ENCODE measurements at regions not wholly inside any gene's neighbourhood (a gene's known extent, or its start where the extent isn't known, plus 50 kb on each side); places are given as distances from the start of the nearest gene placed in this dataset.

- WGBS (ENCODE audit: insufficient coverage) = 100% methylated on average over 1 of the region's 2 CpGs
- Histone ChIP-seq H3K9me3 (ENCODE audit: control extremely low read depth in 1 of 5, control insufficient read depth in 4 of 5, insufficient read depth in 2 of 5, low read depth in 1 of 5, low read length in 4 of 5) (peaks cover 0 to 9% (median 0%) of the 10 kb centered on the region in 5 experiments), H3K27ac (ENCODE audit: insufficient read depth in 1 of 2, low read depth in 1 of 2, low read length in 2 of 2, poor library complexity in 1 of 2, severe bottlenecking in 2 of 2) (no peak overlapping the region), H3K27me3 (replicated peaks in 2 of 5; ENCODE audit: control insufficient read depth in 4 of 5, insufficient read depth in 5 of 5, low read length in 4 of 5) (no peaks in the 10 kb centered on the region), H3K36me3 (ENCODE audit: control insufficient read depth in 4 of 4, insufficient read depth in 4 of 4, low read length in 3 of 4) (no peaks in the 10 kb centered on the region), H3K4me3 (ENCODE audit: control insufficient read depth in 1 of 7, extremely low read depth in 1 of 7, insufficient read depth in 4 of 7, low read depth in 2 of 7, low read length in 6 of 7) (no peak overlapping the region), H3K4me1 (ENCODE audit: control extremely low read depth in 1 of 4, control insufficient read depth in 4 of 4, insufficient read depth in 4 of 4, low read length in 3 of 4) (no peaks in the 10 kb centered on the region)
- ChIA-PET CTCF (interaction anchor here (0.6 kb wide), 1 partner anchor 326 kb away, joined by 3 read pairs; no protein-coding TSS in a partner anchor), POLR2A (no interaction called here)
- DNase-seq = no peak
Measured at GRCh38 chr16:49085686-49086085, 196.0 kb downstream of the CBLN1 start.

GRCh38 chr16:49084628-49085390 lies 196.8 kb downstream of the CBLN1 start:
- CTCF ChIA-PET = no interaction called here
- no peak for DNase-seq
- POLR2A ChIA-PET = no interaction called here
- no peaks in the 10 kb centered on the region for H3K4me1 ChIP-seq (ENCODE audit: control extremely low read depth in 1 of 4, control insufficient read depth in 4 of 4, insufficient read depth in 4 of 4, low read length in 3 of 4)
- H3K27ac ChIP-seq (ENCODE audit: insufficient read depth in 1 of 2, low read depth in 1 of 2, low read length in 2 of 2, poor library complexity in 1 of 2, severe bottlenecking in 2 of 2) = no peak overlapping the region
- H3K9me3 ChIP-seq (ENCODE audit: control extremely low read depth in 1 of 5, control insufficient read depth in 4 of 5, insufficient read depth in 2 of 5, low read depth in 1 of 5, low read length in 4 of 5) = peaks cover 0 to 10% (median 0%) of the 10 kb centered on the region in 5 experiments
- H3K27me3 ChIP-seq (replicated peaks in 2 of 5; ENCODE audit: control insufficient read depth in 4 of 5, insufficient read depth in 5 of 5, low read length in 4 of 5) = no peaks in the 10 kb centered on the region
- no peak overlapping the region for H3K4me3 ChIP-seq (ENCODE audit: control insufficient read depth in 1 of 7, extremely low read depth in 1 of 7, insufficient read depth in 4 of 7, low read depth in 2 of 7, low read length in 6 of 7)
- H3K36me3 ChIP-seq (ENCODE audit: control insufficient read depth in 4 of 4, insufficient read depth in 4 of 4, low read length in 3 of 4) = no peaks in the 10 kb centered on the region

GRCh38 chr16:49081554-49081953 lies 200.1 kb downstream of the CBLN1 start:
- no peaks in the 10 kb centered on the region for H3K36me3 ChIP-seq (ENCODE audit: control insufficient read depth in 4 of 4, insufficient read depth in 4 of 4, low read length in 3 of 4)
- POLR2A ChIA-PET = interaction anchor here (0.6 kb wide), 1 partner anchor 89 kb away, joined by 3 read pairs; no protein-coding TSS in a partner anchor
- H3K4me1 ChIP-seq (ENCODE audit: control extremely low read depth in 1 of 4, control insufficient read depth in 4 of 4, insufficient read depth in 4 of 4, low read length in 3 of 4) = no peaks in the 10 kb centered on the region
- H3K27me3 ChIP-seq (replicated peaks in 2 of 5; ENCODE audit: control insufficient read depth in 4 of 5, insufficient read depth in 5 of 5, low read length in 4 of 5) = no peaks in the 10 kb centered on the region
- H3K27ac ChIP-seq (ENCODE audit: insufficient read depth in 1 of 2, low read depth in 1 of 2, low read length in 2 of 2, poor library complexity in 1 of 2, severe bottlenecking in 2 of 2) = no peak overlapping the region
- CTCF ChIA-PET = no interaction called here
- H3K4me3 ChIP-seq (ENCODE audit: control insufficient read depth in 1 of 7, extremely low read depth in 1 of 7, insufficient read depth in 4 of 7, low read depth in 2 of 7, low read length in 6 of 7) = no peak overlapping the region
- DNase-seq = no peak
- H3K9me3 ChIP-seq (ENCODE audit: control extremely low read depth in 1 of 5, control insufficient read depth in 4 of 5, insufficient read depth in 2 of 5, low read depth in 1 of 5, low read length in 4 of 5) = peaks cover 0 to 11% (median 5%) of the 10 kb centered on the region in 5 experiments
- WGBS (ENCODE audit: insufficient coverage) = 71% methylated on average over 2 of the region's 3 CpGs

GRCh38 chr16:49081086-49081485 lies 200.6 kb downstream of the CBLN1 start:
- 94% methylated on average over 10 of the region's 11 CpGs for WGBS (ENCODE audit: insufficient coverage)
- no peak for DNase-seq
- H3K36me3 ChIP-seq (ENCODE audit: control insufficient read depth in 4 of 4, insufficient read depth in 4 of 4, low read length in 3 of 4) = no peaks in the 10 kb centered on the region
- ChIA-PET CTCF (no interaction called here), POLR2A (interaction anchor here (0.6 kb wide), 1 partner anchor 89 kb away, joined by 3 read pairs; no protein-coding TSS in a partner anchor)
- H3K27ac ChIP-seq (ENCODE audit: insufficient read depth in 1 of 2, low read depth in 1 of 2, low read length in 2 of 2, poor library complexity in 1 of 2, severe bottlenecking in 2 of 2) = no peak overlapping the region
- H3K27me3 ChIP-seq (replicated peaks in 2 of 5; ENCODE audit: control insufficient read depth in 4 of 5, insufficient read depth in 5 of 5, low read length in 4 of 5) = no peaks in the 10 kb centered on the region
- H3K4me1 ChIP-seq (ENCODE audit: control extremely low read depth in 1 of 4, control insufficient read depth in 4 of 4, insufficient read depth in 4 of 4, low read length in 3 of 4) = no peaks in the 10 kb centered on the region
- H3K4me3 ChIP-seq (ENCODE audit: control insufficient read depth in 1 of 7, extremely low read depth in 1 of 7, insufficient read depth in 4 of 7, low read depth in 2 of 7, low read length in 6 of 7) = no peak overlapping the region
- H3K9me3 ChIP-seq (ENCODE audit: control extremely low read depth in 1 of 5, control insufficient read depth in 4 of 5, insufficient read depth in 2 of 5, low read depth in 1 of 5, low read length in 4 of 5) = peaks cover 0 to 11% (median 5%) of the 10 kb centered on the region in 5 experiments

- ChIA-PET POLR2A (no interaction called here), CTCF (no interaction called here)
- Histone ChIP-seq H3K4me1 (ENCODE audit: control extremely low read depth in 1 of 4, control insufficient read depth in 4 of 4, insufficient read depth in 4 of 4, low read length in 3 of 4) (no peaks in the 10 kb centered on the region), H3K27ac (ENCODE audit: insufficient read depth in 1 of 2, low read depth in 1 of 2, low read length in 2 of 2, poor library complexity in 1 of 2, severe bottlenecking in 2 of 2) (no peak overlapping the region), H3K36me3 (ENCODE audit: control insufficient read depth in 4 of 4, insufficient read depth in 4 of 4, low read length in 3 of 4) (no peaks in the 10 kb centered on the region), H3K4me3 (ENCODE audit: control insufficient read depth in 1 of 7, extremely low read depth in 1 of 7, insufficient read depth in 4 of 7, low read depth in 2 of 7, low read length in 6 of 7) (no peak overlapping the region), H3K27me3 (replicated peaks in 2 of 5; ENCODE audit: control insufficient read depth in 4 of 5, insufficient read depth in 5 of 5, low read length in 4 of 5) (no peaks in the 10 kb centered on the region), H3K9me3 (ENCODE audit: control extremely low read depth in 1 of 5, control insufficient read depth in 4 of 5, insufficient read depth in 2 of 5, low read depth in 1 of 5, low read length in 4 of 5) (peaks cover 0 to 7% (median 0%) of the 10 kb centered on the region in 5 experiments)
- no peak for DNase-seq
- WGBS (ENCODE audit: insufficient coverage) = 99% methylated on average over 7 of the region's 7 CpGs
Measured at GRCh38 chr16:49078571-49078970, 203.1 kb downstream of the CBLN1 start.

GRCh38 chr16:49078104-49078503 lies 203.5 kb downstream of the CBLN1 start:
- Histone ChIP-seq H3K27me3 (replicated peaks in 2 of 5; ENCODE audit: control insufficient read depth in 4 of 5, insufficient read depth in 5 of 5, low read length in 4 of 5) (no peaks in the 10 kb centered on the region), H3K4me1 (ENCODE audit: control extremely low read depth in 1 of 4, control insufficient read depth in 4 of 4, insufficient read depth in 4 of 4, low read length in 3 of 4) (no peaks in the 10 kb centered on the region), H3K4me3 (ENCODE audit: control insufficient read depth in 1 of 7, extremely low read depth in 1 of 7, insufficient read depth in 4 of 7, low read depth in 2 of 7, low read length in 6 of 7) (no peak overlapping the region), H3K9me3 (ENCODE audit: control extremely low read depth in 1 of 5, control insufficient read depth in 4 of 5, insufficient read depth in 2 of 5, low read depth in 1 of 5, low read length in 4 of 5) (peaks cover 0 to 7% (median 0%) of the 10 kb centered on the region in 5 experiments), H3K27ac (ENCODE audit: insufficient read depth in 1 of 2, low read depth in 1 of 2, low read length in 2 of 2, poor library complexity in 1 of 2, severe bottlenecking in 2 of 2) (no peak overlapping the region), H3K36me3 (ENCODE audit: control insufficient read depth in 4 of 4, insufficient read depth in 4 of 4, low read length in 3 of 4) (no peaks in the 10 kb centered on the region)
- POLR2A ChIA-PET = no interaction called here
- DNase-seq = no peak
- no CpG with 5 or more reads among the region's 1 CpG for WGBS (ENCODE audit: insufficient coverage)
- CTCF ChIA-PET = no interaction called here

- H3K4me3 ChIP-seq (ENCODE audit: control insufficient read depth in 1 of 7, extremely low read depth in 1 of 7, insufficient read depth in 4 of 7, low read depth in 2 of 7, low read length in 6 of 7) = no peak overlapping the region
- H3K27me3 ChIP-seq (replicated peaks in 2 of 5; ENCODE audit: control insufficient read depth in 4 of 5, insufficient read depth in 5 of 5, low read length in 4 of 5) = no peaks in the 10 kb centered on the region
- CTCF ChIA-PET = no interaction called here
- H3K4me1 ChIP-seq (ENCODE audit: control extremely low read depth in 1 of 4, control insufficient read depth in 4 of 4, insufficient read depth in 4 of 4, low read length in 3 of 4) = no peaks in the 10 kb centered on the region
- no peak for DNase-seq
- POLR2A ChIA-PET = no interaction called here
- peaks cover 0 to 7% (median 0%) of the 10 kb centered on the region in 5 experiments for H3K9me3 ChIP-seq (ENCODE audit: control extremely low read depth in 1 of 5, control insufficient read depth in 4 of 5, insufficient read depth in 2 of 5, low read depth in 1 of 5, low read length in 4 of 5)
- no peaks in the 10 kb centered on the region for H3K36me3 ChIP-seq (ENCODE audit: control insufficient read depth in 4 of 4, insufficient read depth in 4 of 4, low read length in 3 of 4)
- 61% methylated on average over 3 of the region's 3 CpGs for WGBS (ENCODE audit: insufficient coverage)
- no peak overlapping the region for H3K27ac ChIP-seq (ENCODE audit: insufficient read depth in 1 of 2, low read depth in 1 of 2, low read length in 2 of 2, poor library complexity in 1 of 2, severe bottlenecking in 2 of 2)
Measured at GRCh38 chr16:49075709-49076108, 205.9 kb downstream of the CBLN1 start.

All from common myeloid progenitor, CD34-positive (primary cell).